ENCODE measurements at regions not wholly inside any gene's neighbourhood (a gene's known extent, or its start where the extent isn't known, plus 50 kb on each side); places are given as distances from the start of the nearest gene placed in this dataset.

DNA sequence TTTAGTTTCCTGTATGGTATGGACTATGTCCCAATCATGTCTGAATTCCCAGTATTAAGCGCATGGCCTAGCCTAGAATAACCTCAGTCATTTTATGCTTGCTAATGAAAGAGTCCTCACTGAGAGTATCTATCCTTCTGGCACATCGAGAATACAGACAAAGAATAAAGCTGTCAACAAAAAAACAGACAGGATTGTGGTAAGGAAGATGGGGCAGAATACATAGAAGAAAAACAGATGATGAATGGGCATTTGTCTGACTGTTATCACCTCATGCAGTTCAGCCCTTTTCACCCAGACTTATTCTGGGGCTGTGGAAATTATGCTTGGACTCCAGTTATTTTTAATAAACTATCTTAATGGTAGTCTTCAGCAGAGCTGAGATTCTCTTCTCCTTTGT is 363.8 kb upstream of the TNC start:
- H3K79me2 ChIP-seq (ENCODE audit: control insufficient read depth, insufficient read depth, low read length), result no peaks in the 10 kb centered on the region
- no peaks in the 10 kb centered on the region for H3K27me3 ChIP-seq (ENCODE audit: control insufficient read depth, extremely low read depth, insufficient read depth, low read length)
- no peak overlapping the region for H3K9ac ChIP-seq (ENCODE audit: control insufficient read depth, extremely low read depth, insufficient read depth, low read length)
- no peaks in the 10 kb centered on the region for H3K4me1 ChIP-seq (ENCODE audit: control insufficient read depth, extremely low read depth, insufficient read depth, low read length)
- H2AFZ ChIP-seq (ENCODE audit: control insufficient read depth, low read length), result no peak overlapping the region
- DNase-seq (ENCODE audit: low read depth, low spot score) (no peak), FAIRE-seq (no peak)
- dilution Hi-C loops (cut with MboI; ENCODE audit: extremely low pct_ligation_motif_present, low sequenced_read_pairs), result no loop called here
- H3K9me1 ChIP-seq (ENCODE audit: control insufficient read depth, extremely low read depth, insufficient read depth, low read length), result no peaks in the 10 kb centered on the region
- no peak for TF ChIP-seq EZH2 (IDR thresholded peaks at IDR 0.05; ENCODE audit: low read length)
- TF ChIP-seq, protein P1, sequence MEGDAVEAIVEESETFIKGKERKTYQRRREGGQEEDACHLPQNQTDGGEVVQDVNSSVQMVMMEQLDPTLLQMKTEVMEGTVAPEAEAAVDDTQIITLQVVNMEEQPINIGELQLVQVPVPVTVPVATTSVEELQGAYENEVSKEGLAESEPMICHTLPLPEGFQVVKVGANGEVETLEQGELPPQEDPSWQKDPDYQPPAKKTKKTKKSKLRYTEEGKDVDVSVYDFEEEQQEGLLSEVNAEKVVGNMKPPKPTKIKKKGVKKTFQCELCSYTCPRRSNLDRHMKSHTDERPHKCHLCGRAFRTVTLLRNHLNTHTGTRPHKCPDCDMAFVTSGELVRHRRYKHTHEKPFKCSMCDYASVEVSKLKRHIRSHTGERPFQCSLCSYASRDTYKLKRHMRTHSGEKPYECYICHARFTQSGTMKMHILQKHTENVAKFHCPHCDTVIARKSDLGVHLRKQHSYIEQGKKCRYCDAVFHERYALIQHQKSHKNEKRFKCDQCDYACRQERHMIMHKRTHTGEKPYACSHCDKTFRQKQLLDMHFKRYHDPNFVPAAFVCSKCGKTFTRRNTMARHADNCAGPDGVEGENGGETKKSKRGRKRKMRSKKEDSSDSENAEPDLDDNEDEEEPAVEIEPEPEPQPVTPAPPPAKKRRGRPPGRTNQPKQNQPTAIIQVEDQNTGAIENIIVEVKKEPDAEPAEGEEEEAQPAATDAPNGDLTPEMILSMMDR (optimal IDR thresholded peaks at IDR 0.05 in 1 of 3, IDR thresholded peaks at IDR 0.05 in 1 of 3, conservative IDR thresholded peaks at IDR 0.05 in 1 of 3; ENCODE audit: extremely low read depth in 1 of 3, insufficient read depth in 2 of 3, low read length in 3 of 3), result no peak
- no peak overlapping the region for H3K4me2 ChIP-seq (ENCODE audit: control insufficient read depth, extremely low read depth, insufficient read depth, low read depth, low read length)
- H3K36me3 ChIP-seq (ENCODE audit: control insufficient read depth in 2 of 2, extremely low read depth in 1 of 2, insufficient read depth in 2 of 2, low read length in 2 of 2), result no peaks in the 10 kb centered on the region
- H3K27ac ChIP-seq (ENCODE audit: control insufficient read depth, insufficient read depth, low read length), result no peak overlapping the region
- no peaks in the 10 kb centered on the region for H3K9me3 ChIP-seq (ENCODE audit: control insufficient read depth, low read depth, low read length)
- H3K4me3 ChIP-seq (ENCODE audit: control insufficient read depth in 2 of 3, extremely low read depth in 1 of 3, insufficient read depth in 2 of 3, low read depth in 1 of 3, low read length in 3 of 3), result no peak overlapping the region
- no peaks in the 10 kb centered on the region for H4K20me1 ChIP-seq (ENCODE audit: control insufficient read depth, extremely low read depth, insufficient read depth, low read length)

DNA sequence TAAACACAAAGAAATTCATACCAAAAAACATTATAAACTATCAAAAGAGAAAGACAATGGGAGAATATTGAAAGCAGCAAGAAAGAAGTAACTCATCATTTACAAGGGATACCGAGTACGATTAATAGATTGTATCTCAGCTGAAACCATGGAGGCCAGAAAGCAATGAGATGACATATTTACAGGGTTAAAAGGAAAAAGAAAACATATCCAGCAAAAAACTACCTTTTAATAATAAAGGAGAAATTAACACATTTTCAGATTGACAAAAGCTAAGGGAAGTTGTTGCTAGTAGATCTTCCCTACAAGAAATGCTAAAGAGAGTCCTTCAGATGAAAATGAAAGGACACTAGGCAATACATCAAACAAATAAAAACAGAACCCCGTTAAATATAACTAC is 364.8 kb upstream of the TNC start:
- Histone ChIP-seq H4K20me1 (ENCODE audit: control insufficient read depth, extremely low read depth, insufficient read depth, low read length) (no peaks in the 10 kb centered on the region), H3K9me1 (ENCODE audit: control insufficient read depth, extremely low read depth, insufficient read depth, low read length) (no peaks in the 10 kb centered on the region), H3K4me2 (ENCODE audit: control insufficient read depth, extremely low read depth, insufficient read depth, low read depth, low read length) (no peak overlapping the region), H3K4me3 (ENCODE audit: control insufficient read depth in 2 of 3, extremely low read depth in 1 of 3, insufficient read depth in 2 of 3, low read depth in 1 of 3, low read length in 3 of 3) (no peak overlapping the region), H2AFZ (ENCODE audit: control insufficient read depth, low read length) (no peak overlapping the region), H3K9me3 (ENCODE audit: control insufficient read depth, low read depth, low read length) (no peaks in the 10 kb centered on the region), H3K27me3 (ENCODE audit: control insufficient read depth, extremely low read depth, insufficient read depth, low read length) (no peaks in the 10 kb centered on the region), H3K79me2 (ENCODE audit: control insufficient read depth, insufficient read depth, low read length) (no peaks in the 10 kb centered on the region), H3K27ac (ENCODE audit: control insufficient read depth, insufficient read depth, low read length) (no peak overlapping the region), H3K9ac (ENCODE audit: control insufficient read depth, extremely low read depth, insufficient read depth, low read length) (no peak overlapping the region), H3K4me1 (ENCODE audit: control insufficient read depth, extremely low read depth, insufficient read depth, low read length) (no peaks in the 10 kb centered on the region), H3K36me3 (ENCODE audit: control insufficient read depth in 2 of 2, extremely low read depth in 1 of 2, insufficient read depth in 2 of 2, low read length in 2 of 2) (no peaks in the 10 kb centered on the region)
- DNase-seq (ENCODE audit: low read depth, low spot score) (no peak), FAIRE-seq (no peak)
- dilution Hi-C loops (cut with MboI; ENCODE audit: extremely low pct_ligation_motif_present, low sequenced_read_pairs), result no loop called here
- no peak for TF ChIP-seq EZH2 (IDR thresholded peaks at IDR 0.05; ENCODE audit: low read length)
- TF ChIP-seq, protein P1 (optimal IDR thresholded peaks at IDR 0.05 in 1 of 3, IDR thresholded peaks at IDR 0.05 in 1 of 3, conservative IDR thresholded peaks at IDR 0.05 in 1 of 3; ENCODE audit: extremely low read depth in 1 of 3, insufficient read depth in 2 of 3, low read length in 3 of 3), result no peak
